ENCODE measurements at regions not wholly inside any gene's neighbourhood (a gene's known extent, or its start where the extent isn't known, plus 50 kb on each side); places are given as distances from the start of the nearest gene placed in this dataset.

- TF ChIP-seq CTCF (IDR thresholded peaks at IDR 0.05) = no peak
- ChIA-PET CTCF (no interaction called here), POLR2A (no interaction called here)
- Mint-ChIP-seq H3K9me3 (no peaks in the 10 kb centered on the region), H3K27ac (no peak overlapping the region), H3K36me3 (ENCODE audit: low read depth) (no peaks in the 10 kb centered on the region), H3K4me1 (ENCODE audit: low read depth) (no peaks in the 10 kb centered on the region), H3K27me3 (no peaks in the 10 kb centered on the region), H3K4me3 (no peak overlapping the region)
- no peak for DNase-seq
- intact Hi-C loops (cut with micrococcal nuclease) = no loop called here
- no peak for ATAC-seq
These were observed 1331.2 kb upstream of the B3GALT2 start for GRCh38 chr1:194517567-194517966.

GRCh38 chr1:194515916-194516315, 1329.5 kb upstream of the B3GALT2 start:
- H3K36me3 Mint-ChIP-seq (ENCODE audit: low read depth) = no peaks in the 10 kb centered on the region

GRCh38 chr1:194512957-194513356, 1326.5 kb upstream of the B3GALT2 start:
- ChIA-PET POLR2A (no interaction called here), CTCF (no interaction called here)
- no peaks in the 10 kb centered on the region for H3K36me3 Mint-ChIP-seq (ENCODE audit: low read depth)
- no peak overlapping the region for H3K4me3 Mint-ChIP-seq
- no peak for TF ChIP-seq CTCF (IDR thresholded peaks at IDR 0.05)
- H3K4me1 Mint-ChIP-seq (ENCODE audit: low read depth) = no peaks in the 10 kb centered on the region
- ATAC-seq (no peak), DNase-seq (no peak)
- intact Hi-C loops (cut with micrococcal nuclease) = no loop called here
- peaks cover 2% of the 10 kb centered on the region for H3K9me3 Mint-ChIP-seq
- H3K27me3 Mint-ChIP-seq = no peaks in the 10 kb centered on the region
- no peak overlapping the region for H3K27ac Mint-ChIP-seq

More at GRCh38 chr1:194515916-194516315, 1329.5 kb upstream of the B3GALT2 start:
- Mint-ChIP-seq H3K4me3 (no peak overlapping the region), H3K9me3 (peaks cover 2% of the 10 kb centered on the region), H3K4me1 (ENCODE audit: low read depth) (no peaks in the 10 kb centered on the region), H3K27me3 (no peaks in the 10 kb centered on the region), H3K27ac (no peak overlapping the region)
- no peak for TF ChIP-seq CTCF (IDR thresholded peaks at IDR 0.05)
- ATAC-seq = no peak
- intact Hi-C loops (cut with micrococcal nuclease) = no loop called here
- CTCF ChIA-PET = no interaction called here
- DNase-seq = no peak
- POLR2A ChIA-PET = no interaction called here

- DNase-seq (no peak), ATAC-seq (no peak)
- TF ChIP-seq CTCF (IDR thresholded peaks at IDR 0.05) = no peak
- no peak overlapping the region for H3K4me3 Mint-ChIP-seq
- ChIA-PET POLR2A (no interaction called here), CTCF (no interaction called here)
- no peaks in the 10 kb centered on the region for H3K27me3 Mint-ChIP-seq
- intact Hi-C loops (cut with micrococcal nuclease) = no loop called here
- no peak overlapping the region for H3K27ac Mint-ChIP-seq
- H3K9me3 Mint-ChIP-seq = peaks cover 2% of the 10 kb centered on the region
- no peaks in the 10 kb centered on the region for H3K4me1 Mint-ChIP-seq (ENCODE audit: low read depth)
- H3K36me3 Mint-ChIP-seq (ENCODE audit: low read depth) = no peaks in the 10 kb centered on the region
These were observed 1325.9 kb upstream of the B3GALT2 start for GRCh38 chr1:194512345-194512744.

- no peak for TF ChIP-seq CTCF (IDR thresholded peaks at IDR 0.05)
- Mint-ChIP-seq H3K36me3 (ENCODE audit: low read depth) (no peaks in the 10 kb centered on the region), H3K27ac (no peak overlapping the region), H3K4me3 (no peak overlapping the region), H3K9me3 (no peaks in the 10 kb centered on the region), H3K4me1 (ENCODE audit: low read depth) (no peaks in the 10 kb centered on the region), H3K27me3 (peaks cover 1% of the 10 kb centered on the region)
- intact Hi-C loops (cut with micrococcal nuclease) = no loop called here
- ATAC-seq (no peak), DNase-seq (no peak)
- ChIA-PET POLR2A (no interaction called here), CTCF (no interaction called here)
These were observed 1316.8 kb upstream of the B3GALT2 start for GRCh38 chr1:194503209-194503608.
